Left ventricle myocardium inferior (tissue), 1 donor: ENCODE measurements at regions not wholly inside any gene's neighbourhood (a gene's known extent, or its start where the extent isn't known, plus 50 kb on each side); places are given as distances from the start of the nearest gene placed in this dataset.

ENCODE experiments used
- DNase-seq: peaks from one replicate; pipeline ENCODE4 v3.0.0-alpha.2; 2020
- H3K27ac ChIP-seq: fragments of 200-600 bp; replicated peaks from 2 replicates; pipeline ENCODE4 v1.8.0; 2021
- H3K27me3 ChIP-seq: fragments of 200-600 bp; 2 replicates; pipeline ENCODE4 v1.8.0; 2021; ENCODE audit warnings: low read depth
- H3K36me3 ChIP-seq: fragments of 200-600 bp; 2 replicates; pipeline ENCODE4 v1.8.0; 2021
- H3K4me1 ChIP-seq: fragments of 200-600 bp; 2 replicates; pipeline ENCODE4 v1.8.0; 2021
- H3K4me3 ChIP-seq: fragments of 200-600 bp; 2 replicates; pipeline ENCODE4 v1.8.0; 2021; ENCODE audit warnings: mild to moderate bottlenecking, moderate library complexity
- H3K9me3 ChIP-seq: fragments of 200-600 bp; replicated peaks from 2 replicates; pipeline ENCODE4 v1.8.0; 2021
- CTCF ChIP-seq: fragments of 200-600 bp; IDR thresholded peaks from 2 replicates; pipeline ENCODE4 v1.8.0; 2021; ENCODE audit warnings: antibody characterized with exemption, mild to moderate bottlenecking, borderline replicate concordance
- intact Hi-C: fragments of 100-400 bp; cut with micrococcal nuclease; formaldehyde crosslinking; loops from one replicate; pipeline ENCODE4 v1.11.0; 2022
- donor health status: DM: no; HTN: yes; CAD: no; lungs with severe emphysema.

- Histone ChIP-seq H3K4me1 (peaks cover 11% of the 10 kb centered on the region), H3K36me3 (no peaks in the 10 kb centered on the region), H3K9me3 (no peaks in the 10 kb centered on the region), H3K27me3 (no peaks in the 10 kb centered on the region), H3K4me3 (no peak overlapping the region), H3K27ac (no peak overlapping the region)
- intact Hi-C loops: no loop called here
- no peak for DNase-seq
- TF ChIP-seq CTCF: no peak
These were observed 262.7 kb downstream of the DHX15 start for GRCh38 chr4:24321616-24322015.

GRCh38 chr4:24321131-24321530, 263.2 kb downstream of the DHX15 start:
- no peak overlapping the region for H3K4me3 ChIP-seq
- H3K27me3 ChIP-seq: no peaks in the 10 kb centered on the region
- TF ChIP-seq CTCF: no peak
- intact Hi-C loops: no loop called here
- H3K36me3 ChIP-seq: no peaks in the 10 kb centered on the region
- H3K9me3 ChIP-seq: no peaks in the 10 kb centered on the region
- H3K4me1 ChIP-seq: peaks cover 11% of the 10 kb centered on the region
- DNase-seq: no peak
- no peak overlapping the region for H3K27ac ChIP-seq

- no peak for TF ChIP-seq CTCF
- no peak for DNase-seq
- no peak overlapping the region for H3K27ac ChIP-seq
- intact Hi-C loops: no loop called here
- no peaks in the 10 kb centered on the region for H3K9me3 ChIP-seq
- peaks cover 11% of the 10 kb centered on the region for H3K4me1 ChIP-seq
- H3K27me3 ChIP-seq: no peaks in the 10 kb centered on the region
- H3K36me3 ChIP-seq: no peaks in the 10 kb centered on the region
- H3K4me3 ChIP-seq: no peak overlapping the region
These were observed 265.0 kb downstream of the DHX15 start for GRCh38 chr4:24319387-24319786.

- no peaks in the 10 kb centered on the region for H3K27me3 ChIP-seq
- DNase-seq: no peak
- H3K4me1 ChIP-seq: peaks cover 5% of the 10 kb centered on the region
- no peak overlapping the region for H3K27ac ChIP-seq
- no peaks in the 10 kb centered on the region for H3K9me3 ChIP-seq
- intact Hi-C loops: no loop called here
- no peak for TF ChIP-seq CTCF
- H3K36me3 ChIP-seq: no peaks in the 10 kb centered on the region
- H3K4me3 ChIP-seq: no peak overlapping the region
These were observed 269.3 kb downstream of the DHX15 start for GRCh38 chr4:24315056-24315455.

DNA sequence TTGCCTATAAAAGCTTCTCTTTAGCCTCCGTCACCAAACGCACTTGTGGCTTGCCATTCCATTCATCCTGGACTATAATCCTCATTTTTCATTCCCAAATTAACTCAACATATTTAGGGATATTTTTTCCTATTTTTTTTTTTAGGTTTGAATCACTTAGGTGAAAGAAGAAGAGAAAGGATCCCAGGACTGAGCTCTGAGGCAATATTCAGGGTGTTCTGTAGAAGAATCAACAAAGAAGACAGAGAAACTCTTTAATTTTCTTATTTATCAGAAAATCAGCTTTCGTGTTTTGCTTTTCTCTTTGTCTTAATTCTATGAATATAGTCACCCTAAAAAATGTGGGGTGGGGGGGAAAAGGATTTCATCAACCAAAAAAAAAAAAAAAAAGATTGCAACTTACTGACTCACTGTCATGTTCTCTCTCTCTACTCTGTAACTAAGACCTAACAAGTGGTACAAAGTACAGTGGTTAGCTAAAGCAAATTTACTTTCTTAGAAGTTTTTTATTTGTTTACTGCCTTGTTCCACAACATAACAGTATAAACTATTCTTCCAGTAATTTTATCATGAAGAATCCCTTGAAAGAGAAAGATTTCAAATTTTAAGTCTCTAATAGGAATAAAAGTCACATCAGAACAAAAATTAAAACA, 272.0 kb downstream of the DHX15 start:
- H3K27me3 ChIP-seq: no peaks in the 10 kb centered on the region
- no peak for DNase-seq
- intact Hi-C loops: no loop called here
- no peak overlapping the region for H3K4me3 ChIP-seq
- H3K9me3 ChIP-seq: no peaks in the 10 kb centered on the region
- peaks cover 2% of the 10 kb centered on the region for H3K4me1 ChIP-seq
- TF ChIP-seq CTCF: no peak
- H3K27ac ChIP-seq: no peak overlapping the region
- no peaks in the 10 kb centered on the region for H3K36me3 ChIP-seq
